ENCODE measurements at regions not wholly inside any gene's neighbourhood (a gene's known extent, or its start where the extent isn't known, plus 50 kb on each side); places are given as distances from the start of the nearest gene placed in this dataset.

DNA sequence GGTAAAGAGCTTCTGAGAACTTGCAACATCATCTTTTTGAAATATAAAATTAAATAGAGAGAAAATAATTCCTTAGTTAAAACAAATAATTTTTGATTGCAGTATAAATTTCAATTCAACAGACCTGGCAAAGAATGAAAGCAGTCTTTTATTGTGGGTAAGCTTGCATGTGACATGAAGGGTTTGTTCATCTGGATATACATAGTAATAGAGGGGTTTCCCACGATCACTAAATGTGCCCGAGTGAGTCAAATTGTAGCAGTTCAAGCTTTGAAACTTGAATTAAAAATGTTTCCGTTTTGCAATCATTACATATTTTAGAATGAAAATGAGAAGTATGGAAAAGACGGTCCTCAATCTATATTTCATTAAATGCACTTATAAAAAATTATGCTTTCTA, 658.4 kb upstream of the MBL2 start:
- H3K9me3 ChIP-seq, result no peaks in the 10 kb centered on the region
- DNase-seq (no peak), ATAC-seq (no peak)
- TF ChIP-seq, protein P1, sequence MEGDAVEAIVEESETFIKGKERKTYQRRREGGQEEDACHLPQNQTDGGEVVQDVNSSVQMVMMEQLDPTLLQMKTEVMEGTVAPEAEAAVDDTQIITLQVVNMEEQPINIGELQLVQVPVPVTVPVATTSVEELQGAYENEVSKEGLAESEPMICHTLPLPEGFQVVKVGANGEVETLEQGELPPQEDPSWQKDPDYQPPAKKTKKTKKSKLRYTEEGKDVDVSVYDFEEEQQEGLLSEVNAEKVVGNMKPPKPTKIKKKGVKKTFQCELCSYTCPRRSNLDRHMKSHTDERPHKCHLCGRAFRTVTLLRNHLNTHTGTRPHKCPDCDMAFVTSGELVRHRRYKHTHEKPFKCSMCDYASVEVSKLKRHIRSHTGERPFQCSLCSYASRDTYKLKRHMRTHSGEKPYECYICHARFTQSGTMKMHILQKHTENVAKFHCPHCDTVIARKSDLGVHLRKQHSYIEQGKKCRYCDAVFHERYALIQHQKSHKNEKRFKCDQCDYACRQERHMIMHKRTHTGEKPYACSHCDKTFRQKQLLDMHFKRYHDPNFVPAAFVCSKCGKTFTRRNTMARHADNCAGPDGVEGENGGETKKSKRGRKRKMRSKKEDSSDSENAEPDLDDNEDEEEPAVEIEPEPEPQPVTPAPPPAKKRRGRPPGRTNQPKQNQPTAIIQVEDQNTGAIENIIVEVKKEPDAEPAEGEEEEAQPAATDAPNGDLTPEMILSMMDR (IDR thresholded peaks at IDR 0.05), result no peak
- intact Hi-C loops (cut with DNase I, micrococcal nuclease), result no loop called here
- H3K36me3 ChIP-seq (ENCODE audit: low read depth), result no peaks in the 10 kb centered on the region
- no peaks in the 10 kb centered on the region for H3K4me1 ChIP-seq (ENCODE audit: low read depth)
- no peak overlapping the region for H3K4me3 ChIP-seq

DNA sequence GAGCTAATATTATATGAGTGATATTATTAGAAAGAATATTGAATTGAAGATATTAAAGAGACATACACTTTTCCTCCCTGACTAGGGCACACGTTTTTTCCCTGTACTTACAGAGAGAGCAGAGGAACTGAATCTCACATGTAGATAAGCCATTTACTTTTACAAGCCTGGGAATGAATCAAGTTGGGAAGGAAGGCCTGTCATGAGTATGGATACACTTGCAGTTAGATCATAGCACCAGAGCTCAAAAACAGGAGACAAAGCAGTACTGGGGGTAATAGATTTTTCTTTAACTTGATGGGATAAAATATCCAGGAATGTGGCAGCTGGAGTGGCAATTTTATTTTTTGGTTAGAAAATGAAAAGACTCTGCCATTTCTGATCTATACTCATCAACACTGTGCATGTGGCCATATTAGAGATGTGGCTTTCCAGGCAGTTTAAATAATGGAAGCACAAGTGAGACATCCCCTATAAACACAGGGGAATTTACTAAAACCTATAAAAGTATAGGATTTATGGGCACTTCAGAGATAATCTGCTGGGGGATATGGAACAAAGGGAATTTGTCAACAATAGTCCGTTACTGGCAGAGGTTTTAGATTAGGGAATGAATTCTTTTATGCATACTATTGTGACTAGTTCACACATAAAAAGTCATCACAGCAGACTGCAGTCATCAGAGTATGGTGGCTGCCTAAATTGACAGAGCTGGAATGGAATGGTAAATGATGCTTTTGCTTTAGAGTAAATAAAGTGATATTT, 657.7 kb upstream of the MBL2 start:
- no peaks in the 10 kb centered on the region for H3K9me3 ChIP-seq
- intact Hi-C loops (cut with DNase I, micrococcal nuclease), result no loop called here
- DNase-seq, result no peak
- no peak for ATAC-seq
- H3K4me1 ChIP-seq (ENCODE audit: low read depth), result no peaks in the 10 kb centered on the region
- TF ChIP-seq, protein P1 (IDR thresholded peaks at IDR 0.05), result no peak
- H3K4me3 ChIP-seq, result no peak overlapping the region
- H3K36me3 ChIP-seq (ENCODE audit: low read depth), result no peaks in the 10 kb centered on the region

DNA sequence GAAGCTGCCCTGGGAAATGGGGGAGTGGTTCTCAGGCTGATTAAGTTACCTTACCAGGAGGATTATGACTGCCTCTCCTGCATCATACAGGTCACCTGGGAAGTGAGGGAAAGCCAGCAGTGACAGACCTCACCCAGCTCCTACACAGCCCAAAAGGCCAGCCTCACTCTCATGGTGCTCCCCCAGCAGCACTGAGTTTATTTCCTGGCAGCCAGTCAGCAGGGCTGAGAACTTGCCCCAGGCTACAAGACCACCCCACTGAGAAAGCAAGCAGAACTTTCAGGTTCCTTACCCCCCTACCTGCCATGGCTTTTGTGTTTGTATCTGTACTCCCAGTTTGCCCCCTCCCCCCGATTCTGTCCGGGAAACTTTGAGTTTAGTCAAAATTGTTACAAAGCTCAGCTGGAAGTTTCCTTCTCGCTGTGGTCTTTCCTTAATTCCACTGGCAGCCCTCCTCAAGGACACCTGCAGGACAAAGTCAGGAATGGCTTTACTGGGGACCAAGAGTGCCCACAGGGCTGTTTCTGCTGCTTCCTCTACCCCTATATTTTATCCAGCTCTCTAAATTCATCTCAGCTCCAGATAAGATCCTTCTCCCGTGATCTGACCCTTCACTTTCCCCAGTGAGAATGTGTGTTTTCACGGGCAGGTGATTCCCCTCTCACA, 649.8 kb upstream of the MBL2 start:
- no peak for ATAC-seq
- no peaks in the 10 kb centered on the region for H3K36me3 ChIP-seq (ENCODE audit: low read depth)

DNA sequence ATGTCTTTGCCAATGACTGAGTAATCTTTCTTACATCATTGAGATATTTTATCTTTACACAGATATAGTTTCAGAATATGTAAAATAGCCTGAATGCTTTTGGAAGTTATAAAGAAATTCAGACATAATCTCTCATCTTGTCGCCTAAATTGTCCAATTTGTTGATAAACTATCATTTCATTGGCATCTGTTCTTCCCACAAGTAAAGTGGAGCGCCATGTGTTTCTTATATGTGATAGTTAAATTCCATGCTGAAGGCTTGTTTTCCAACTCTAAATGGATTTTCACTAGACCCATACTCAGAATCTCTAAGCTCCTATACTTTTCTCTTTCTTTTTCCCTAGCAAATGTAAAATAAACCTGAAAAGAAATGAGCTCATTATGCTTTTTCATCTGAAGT, 640.1 kb upstream of the MBL2 start:
- Histone ChIP-seq H3K4me3 (no peak overlapping the region), H3K4me1 (ENCODE audit: low read depth) (no peaks in the 10 kb centered on the region), H3K36me3 (ENCODE audit: low read depth) (no peaks in the 10 kb centered on the region), H3K9me3 (no peaks in the 10 kb centered on the region)
- DNase-seq (no peak), ATAC-seq (no peak)
- intact Hi-C loops (cut with DNase I, micrococcal nuclease), result no loop called here
- TF ChIP-seq, protein P1 (IDR thresholded peaks at IDR 0.05), result no peak

More for the DNA sequence above, 649.8 kb upstream of the MBL2 start:
- Histone ChIP-seq H3K4me3 (no peak overlapping the region), H3K4me1 (ENCODE audit: low read depth) (no peaks in the 10 kb centered on the region), H3K9me3 (no peaks in the 10 kb centered on the region)
- no peak for DNase-seq
- intact Hi-C loops (cut with DNase I, micrococcal nuclease), result no loop called here
- TF ChIP-seq, protein P1 (IDR thresholded peaks at IDR 0.05), result no peak

DNA sequence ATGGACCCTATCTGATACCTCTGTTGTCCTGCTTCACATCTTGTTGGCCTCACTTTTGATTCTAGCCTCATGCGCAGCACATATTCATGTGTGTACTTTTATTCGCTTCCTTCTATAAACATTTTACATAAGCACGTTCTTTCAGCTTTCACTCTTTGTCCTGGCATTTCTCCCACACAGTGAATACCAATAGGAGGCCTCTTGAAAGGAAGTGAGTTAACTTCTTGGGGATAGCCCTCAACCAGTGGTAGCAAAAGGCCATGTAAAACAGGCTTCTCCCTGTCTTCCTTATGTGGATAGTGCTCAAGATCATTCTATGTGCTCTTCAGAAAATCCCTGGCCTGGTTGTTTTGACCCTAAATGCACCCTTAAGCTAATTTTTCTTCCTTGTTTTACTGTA, 633.9 kb upstream of the MBL2 start:
- Histone ChIP-seq H3K9me3 (no peaks in the 10 kb centered on the region), H3K4me1 (ENCODE audit: low read depth) (no peaks in the 10 kb centered on the region), H3K36me3 (ENCODE audit: low read depth) (no peaks in the 10 kb centered on the region), H3K4me3 (no peak overlapping the region)
- TF ChIP-seq, protein P1 (IDR thresholded peaks at IDR 0.05), result no peak
- intact Hi-C loops (cut with DNase I, micrococcal nuclease), result no loop called here
- no peak for DNase-seq
- ATAC-seq, result no peak

Measured in mucosa of descending colon (tissue), 3 donors.